Stimulated activated CD4-positive, alpha-beta T cell treated with anti-CD3 and anti-CD28 coated beads, Interleukin-4, amount 100 ng/mL, for 1 hour (primary cell): ENCODE measurements at regions not wholly inside any gene's neighbourhood (a gene's known extent, or its start where the extent isn't known, plus 50 kb on each side); places are given as distances from the start of the nearest gene placed in this dataset.
"Not testable (repeated sequence)": the region's sequence is repeated elsewhere in the genome, so short reads cannot be mapped to it uniquely, and the experiment has no call there.

Experiments
- DNase-seq: peaks from one replicate; pipeline ENCODE4 v3.0.0-alpha.2; 2020

GRCh38 chr10:63935705-63936104, 414.5 kb downstream of the REEP3 start:
- no peak for DNase-seq

GRCh38 chr10:63940277-63940922, 419.2 kb downstream of the REEP3 start:
- no peak for DNase-seq

GRCh38 chr10:63964406-63964805, 443.2 kb downstream of the REEP3 start:
- DNase-seq, result no peak

- no peak for DNase-seq
Observed at GRCh38 chr10:63965846-63966245, 444.6 kb downstream of the REEP3 start.

GRCh38 chr10:63972949-63973827, 452.0 kb downstream of the REEP3 start:
- no peak for DNase-seq

GRCh38 chr10:63976538-63976937, 455.3 kb downstream of the REEP3 start:
- DNase-seq, result peak; percentile 24

- DNase-seq, result no peak
Observed at GRCh38 chr10:63977329-63977923, 456.2 kb downstream of the REEP3 start.

- not testable (repeated sequence) for DNase-seq
Observed at GRCh38 chr10:63980870-63981269, 459.7 kb downstream of the REEP3 start.

- DNase-seq, result not testable (repeated sequence)
Observed at GRCh38 chr10:63984061-63984460, 462.9 kb downstream of the REEP3 start.

- DNase-seq, result no peak
Observed at GRCh38 chr10:63986536-63986935, 465.3 kb downstream of the REEP3 start.

GRCh38 chr10:63987212-63987611, 466.0 kb downstream of the REEP3 start:
- DNase-seq, result no peak

- no peak for DNase-seq
Observed at GRCh38 chr10:63994371-63994770, 473.2 kb downstream of the REEP3 start.

GRCh38 chr10:64007157-64007556, 486.0 kb downstream of the REEP3 start:
- no peak for DNase-seq

GRCh38 chr10:64010711-64011110, 489.5 kb downstream of the REEP3 start:
- DNase-seq, result no peak

- no peak for DNase-seq
Observed at GRCh38 chr10:64011912-64012714, 490.9 kb downstream of the REEP3 start.

- no peak for DNase-seq
Observed at GRCh38 chr10:64014281-64014680, 493.1 kb downstream of the REEP3 start.

- DNase-seq, result no peak
Observed at GRCh38 chr10:64023926-64024470, 502.8 kb downstream of the REEP3 start.

GRCh38 chr10:64033711-64034110, 512.5 kb downstream of the REEP3 start:
- no peak for DNase-seq

- DNase-seq, result no peak
Observed at GRCh38 chr10:64036321-64036930, 515.2 kb downstream of the REEP3 start.

GRCh38 chr10:64037071-64037661, 516.0 kb downstream of the REEP3 start:
- DNase-seq, result no peak

- no peak for DNase-seq
Observed at GRCh38 chr10:64038107-64038506, 516.9 kb downstream of the REEP3 start.

GRCh38 chr10:64039198-64039597, 518.0 kb downstream of the REEP3 start:
- DNase-seq, result no peak
